ENCODE measurements at regions not wholly inside any gene's neighbourhood (a gene's known extent, or its start where the extent isn't known, plus 50 kb on each side); places are given as distances from the start of the nearest gene placed in this dataset.
"Not testable (repeated sequence)": the region's sequence is repeated elsewhere in the genome, so short reads cannot be mapped to it uniquely, and the experiment has no call there.

GRCh38 chr7:96770758-96771157 is 61.1 kb upstream of the SEM1 start:
- no peak for DNase-seq

GRCh38 chr7:96772139-96772694 is 62.6 kb upstream of the SEM1 start:
- DNase-seq, result no peak

- no peak for DNase-seq
Observed at GRCh38 chr7:96773483-96773882, 63.8 kb upstream of the SEM1 start.

GRCh38 chr7:96774358-96774757 is 64.7 kb upstream of the SEM1 start:
- no peak for DNase-seq

GRCh38 chr7:96775046-96775445 is 65.4 kb upstream of the SEM1 start:
- DNase-seq, result no peak

GRCh38 chr7:96778263-96778662 is 68.6 kb upstream of the SEM1 start:
- DNase-seq, result peak in 1 of 2 experiments; percentile 7

GRCh38 chr7:96781919-96782318 is 72.3 kb upstream of the SEM1 start:
- no peak for DNase-seq

- DNase-seq, result not testable (repeated sequence)
Observed at GRCh38 chr7:96782686-96783298, 73.1 kb upstream of the SEM1 start.

GRCh38 chr7:96784597-96784996 is 75.0 kb upstream of the SEM1 start:
- no peak for DNase-seq

GRCh38 chr7:96786261-96786997 is 76.8 kb upstream of the SEM1 start:
- no peak for DNase-seq

GRCh38 chr7:96786998-96787395 is 77.4 kb upstream of the SEM1 start:
- DNase-seq, result no peak

- DNase-seq, result no peak
Observed at GRCh38 chr7:96789914-96790313, 80.3 kb upstream of the SEM1 start.

- no peak for DNase-seq
Observed at GRCh38 chr7:96792115-96792514, 82.5 kb upstream of the SEM1 start.

- DNase-seq, result no peak
Observed at GRCh38 chr7:96794063-96794462, 84.4 kb upstream of the SEM1 start.

GRCh38 chr7:96800122-96800521 is 90.5 kb upstream of the SEM1 start:
- DNase-seq, result no peak

GRCh38 chr7:96800824-96801223 is 91.2 kb upstream of the SEM1 start:
- no peak for DNase-seq

- no peak for DNase-seq
Observed at GRCh38 chr7:96819111-96819700, 109.6 kb upstream of the SEM1 start.

GRCh38 chr7:96821131-96821530 is 111.5 kb upstream of the SEM1 start:
- DNase-seq, result not testable (repeated sequence)

GRCh38 chr7:96822824-96823223 is 113.2 kb upstream of the SEM1 start:
- DNase-seq, result no peak

- DNase-seq, result no peak
Observed at GRCh38 chr7:96823274-96823673, 113.6 kb upstream of the SEM1 start.

- no peak for DNase-seq
Observed at GRCh38 chr7:96824686-96825085, 115.0 kb upstream of the SEM1 start.

GRCh38 chr7:96825285-96825684 is 115.6 kb upstream of the SEM1 start:
- no peak for DNase-seq

- DNase-seq, result no peak
Observed at GRCh38 chr7:96826089-96826488, 116.4 kb upstream of the SEM1 start.

- no peak for DNase-seq
Observed at GRCh38 chr7:96827701-96828100, 118.1 kb upstream of the SEM1 start.

All from SHP77 (cell line).